Left lung (tissue), 4 donors: ENCODE measurements at regions not wholly inside any gene's neighbourhood (a gene's known extent, or its start where the extent isn't known, plus 50 kb on each side); places are given as distances from the start of the nearest gene placed in this dataset.

ENCODE experiments used
- ATAC-seq: fragments of 200-7000 bp; cut with Tn5 transposase; one replicate; pipeline ENCODE4 v1.9.1; 2020; ENCODE audit warnings: moderate library complexity
- DNase-seq, 4 donors: peaks; one replicate each; pipeline ENCODE4 v3.0.0-alpha.2; 2013 to 2020
- H3K27ac ChIP-seq, 2 donors: fragments of 200-600 bp; sonication (generic) in 1 of 2; one replicate each; pipeline versions ENCODE4 v1.5.0 to v1.8.0; 2020 to 2021
- H3K27me3 ChIP-seq, 2 donors: fragments of 200-600 bp; sonication (generic) in 1 of 2; one replicate each; pipeline versions ENCODE4 v1.5.0 to v1.8.0; 2020 to 2021
- H3K36me3 ChIP-seq, 2 donors: fragments of 200-600 bp; sonication (generic) in 1 of 2; one replicate each; pipeline versions ENCODE4 v1.5.0 to v1.8.0; 2020 to 2021
- H3K4me1 ChIP-seq, 2 donors: fragments of 200-600 bp; one replicate each; pipeline ENCODE4 v1.8.0; 2021
- H3K4me3 ChIP-seq, 2 donors: fragments of 200-600 bp; sonication (generic) in 1 of 2; one replicate each; pipeline versions ENCODE4 v1.5.0 to v1.8.0; 2020 to 2021; ENCODE audit warnings: mild to moderate bottlenecking in 1 of 2
- H3K9me3 ChIP-seq, 2 donors: fragments of 200-600 bp; sonication (generic) in 1 of 2; one replicate each; pipeline versions ENCODE4 v1.5.0 to v1.8.0; 2020 to 2021
- CTCF ChIP-seq, 2 donors: fragments of 200-600 bp; sonication (generic) in 1 of 2; IDR thresholded peaks; one replicate each; pipeline versions ENCODE4 v1.5.0 to v1.8.0; 2021; ENCODE audit warnings: antibody characterized with exemption in 2 of 2
- intact Hi-C, 2 donors: fragments of 100-400 bp; cut with DNase I; formaldehyde crosslinking; loops; one replicate each; pipeline versions ENCODE4 v1.11.2 to v1.14.2; 2022
- donor health status: DM: no; HTN: yes; CAD: no.
- donor health status: DM: no; HTN: no; CAD: no.

GRCh38 chr13:90403330-90404082 lies 944.0 kb upstream of the MIR17HG start:
- H3K27ac ChIP-seq: no peak overlapping the region
- no peaks in the 10 kb centered on the region for H3K27me3 ChIP-seq
- H3K4me1 ChIP-seq: no peaks in the 10 kb centered on the region
- peak in 1 of 4 donors; percentile 52 for DNase-seq
- H3K36me3 ChIP-seq: no peaks in the 10 kb centered on the region
- H3K4me3 ChIP-seq: no peak overlapping the region
- peaks cover 0 to 33% of the 10 kb centered on the region in 2 donors for H3K9me3 ChIP-seq
- no peak for ATAC-seq
- intact Hi-C loops: no loop called here
- TF ChIP-seq CTCF (IDR thresholded peaks at IDR 0.05): no peak

GRCh38 chr13:90405301-90405700 lies 942.2 kb upstream of the MIR17HG start:
- intact Hi-C loops: no loop called here

GRCh38 chr13:90412980-90413379 lies 934.5 kb upstream of the MIR17HG start:
- H3K4me1 ChIP-seq: no peaks in the 10 kb centered on the region
- ATAC-seq (no peak), DNase-seq (no peak)
- no peaks in the 10 kb centered on the region for H3K9me3 ChIP-seq
- no peak for TF ChIP-seq CTCF (IDR thresholded peaks at IDR 0.05)
- H3K36me3 ChIP-seq: no peaks in the 10 kb centered on the region
- H3K27ac ChIP-seq: no peak overlapping the region
- intact Hi-C loops: no loop called here
- H3K4me3 ChIP-seq: no peak overlapping the region
- no peaks in the 10 kb centered on the region for H3K27me3 ChIP-seq

More at GRCh38 chr13:90405301-90405700, 942.2 kb upstream of the MIR17HG start:
- Histone ChIP-seq H3K4me1 (no peaks in the 10 kb centered on the region), H3K27ac (no peak overlapping the region), H3K36me3 (no peaks in the 10 kb centered on the region), H3K4me3 (no peak overlapping the region), H3K9me3 (peaks cover 0 to 26% of the 10 kb centered on the region in 2 donors), H3K27me3 (no peaks in the 10 kb centered on the region)
- no peak for TF ChIP-seq CTCF (IDR thresholded peaks at IDR 0.05)
- DNase-seq (no peak), ATAC-seq (no peak)

GRCh38 chr13:90413548-90413947 lies 933.9 kb upstream of the MIR17HG start:
- ATAC-seq: no peak
- no peak overlapping the region for H3K27ac ChIP-seq
- H3K9me3 ChIP-seq: no peaks in the 10 kb centered on the region
- H3K27me3 ChIP-seq: no peaks in the 10 kb centered on the region
- no peak for DNase-seq
- no peaks in the 10 kb centered on the region for H3K36me3 ChIP-seq
- intact Hi-C loops: no loop called here
- H3K4me1 ChIP-seq: no peaks in the 10 kb centered on the region
- H3K4me3 ChIP-seq: no peak overlapping the region
- TF ChIP-seq CTCF (IDR thresholded peaks at IDR 0.05): no peak

GRCh38 chr13:90414691-90415596 lies 932.5 kb upstream of the MIR17HG start:
- H3K4me1 ChIP-seq: no peaks in the 10 kb centered on the region
- intact Hi-C loops: no loop called here
- H3K27me3 ChIP-seq: no peaks in the 10 kb centered on the region
- DNase-seq: peak in 1 of 4 donors; percentile 5
- no peak overlapping the region for H3K27ac ChIP-seq
- no peaks in the 10 kb centered on the region for H3K36me3 ChIP-seq
- no peak overlapping the region for H3K4me3 ChIP-seq
- ATAC-seq: peak; percentile 24
- no peaks in the 10 kb centered on the region for H3K9me3 ChIP-seq
- no peak for TF ChIP-seq CTCF (IDR thresholded peaks at IDR 0.05)
